Upper lobe of left lung (tissue), 6 donors: ENCODE measurements at regions not wholly inside any gene's neighbourhood (a gene's known extent, or its start where the extent isn't known, plus 50 kb on each side); places are given as distances from the start of the nearest gene placed in this dataset.

ENCODE experiments used
- ATAC-seq, 2 donors: fragments of 200-7000 bp; cut with Tn5 transposase; one replicate each; pipeline ENCODE4 v1.9.1; 2022; ENCODE audit warnings: mild to moderate bottlenecking in 2 of 2, moderate library complexity in 2 of 2; ENCODE audit not compliant: low FRiP score in 2 of 2
- DNase-seq, 2 donors: peaks; one replicate each; pipeline ENCODE4 v3.0.0-alpha.2; 2019 to 2020
- H3K27ac ChIP-seq, 4 donors: fragments of 200-600 bp; sonication (generic); one replicate each; pipeline ENCODE4 v1.5.1; 2016 to 2019
- H3K27me3 ChIP-seq, 4 donors: fragments of 200-600 bp; sonication (generic); one replicate each; pipeline ENCODE4 v1.5.1; 2017 to 2019
- H3K36me3 ChIP-seq, 4 donors: fragments of 200-600 bp; sonication (generic); one replicate each; pipeline ENCODE4 v1.5.1; 2016 to 2019
- H3K4me1 ChIP-seq, 4 donors: fragments of 200-600 bp; sonication (generic); one replicate each; pipeline ENCODE4 v1.5.1; 2018 to 2019
- H3K4me3 ChIP-seq, 4 donors: fragments of 200-600 bp; sonication (generic); one replicate each; pipeline ENCODE4 v1.5.1; 2017 to 2019; ENCODE audit warnings: mild to moderate bottlenecking in 2 of 4, moderate library complexity in 1 of 4
- H3K9me3 ChIP-seq, 4 donors: fragments of 200-600 bp; sonication (generic); one replicate each; pipeline ENCODE4 v1.5.1; 2018 to 2019
- CTCF ChIP-seq, 6 experiments: fragments of 450-650 bp in 4 of 6; fragments of 200-600 bp in 2 of 6; sonication (generic) in 2 of 6; IDR thresholded peaks; one replicate each; pipeline ENCODE4 v1.5.1; 2016 to 2019; ENCODE audit warnings: antibody characterized with exemption in 6 of 6
- EP300 ChIP-seq, 4 donors: sonication (generic); formaldehyde crosslinking; IDR thresholded peaks; one replicate each; pipeline ENCODE4 v1.5.1; 2017; ENCODE audit warnings: antibody characterized with exemption in 4 of 4, control low read depth in 2 of 4
- POLR2A ChIP-seq, 4 donors: fragments of 450-650 bp; IDR thresholded peaks; one replicate each; pipeline ENCODE4 v1.5.1; 2016 to 2017; ENCODE audit warnings: antibody characterized with exemption in 4 of 4, mild to moderate bottlenecking in 2 of 4
- POLR2AphosphoS5 ChIP-seq, 2 donors: sonication (generic); formaldehyde crosslinking; IDR thresholded peaks; one replicate each; pipeline ENCODE4 v1.5.1; 2017; ENCODE audit warnings: antibody characterized with exemption in 2 of 2
- WGBS, 2 donors: methylation state at CpG; one replicate each; pipeline ENCODE4 v1.1.5; 2017 to 2018; 5-methylcytosine and 5-hydroxymethylcytosine counted together
- donor health status: DM: no; HTN: no; CAD: no; lungs with moderate emphysema.
- donor health status: DM: no; HTN: yes; CAD: no; lungs with severe emphysema.

GRCh38 chr12:108401964-108402363 lies 62.9 kb upstream of the CMKLR1 start:
- peaks cover 0 to 8% (median 0%) of the 10 kb centered on the region in 4 donors for H3K9me3 ChIP-seq
- H3K36me3 ChIP-seq = no peaks in the 10 kb centered on the region
- ATAC-seq (no peak), DNase-seq (no peak)
- no peaks in the 10 kb centered on the region for H3K4me1 ChIP-seq
- TF ChIP-seq CTCF (IDR thresholded peaks at IDR 0.05) (no peak), EP300 (IDR thresholded peaks at IDR 0.05) (no peak), POLR2AphosphoS5 (IDR thresholded peaks at IDR 0.05) (no peak), POLR2A (IDR thresholded peaks at IDR 0.05) (no peak)
- WGBS, 2 donors = 29 to 61% methylated on average over 1 to 3 of the region's 3 CpGs
- no peaks in the 10 kb centered on the region for H3K27me3 ChIP-seq
- no peak overlapping the region for H3K4me3 ChIP-seq
- H3K27ac ChIP-seq = no peak overlapping the region

- peaks cover 0 to 2% (median 0%) of the 10 kb centered on the region in 4 donors for H3K9me3 ChIP-seq
- H3K27me3 ChIP-seq = no peaks in the 10 kb centered on the region
- no peaks in the 10 kb centered on the region for H3K36me3 ChIP-seq
- no peak overlapping the region for H3K27ac ChIP-seq
- ATAC-seq (no peak), DNase-seq (no peak)
- H3K4me1 ChIP-seq = no peaks in the 10 kb centered on the region
- 75 to 79% methylated on average over 3 of the region's 3 CpGs for WGBS, 2 donors
- no peak for TF ChIP-seq CTCF (IDR thresholded peaks at IDR 0.05)
- TF ChIP-seq EP300 (IDR thresholded peaks at IDR 0.05) = no peak
- no peak for TF ChIP-seq POLR2AphosphoS5 (IDR thresholded peaks at IDR 0.05)
- no peak for TF ChIP-seq POLR2A (IDR thresholded peaks at IDR 0.05)
- H3K4me3 ChIP-seq = no peak overlapping the region
Measured at GRCh38 chr12:108400900-108401480, 61.9 kb upstream of the CMKLR1 start.

- Histone ChIP-seq H3K4me1 (no peaks in the 10 kb centered on the region), H3K4me3 (no peak overlapping the region), H3K27ac (no peak overlapping the region), H3K36me3 (no peaks in the 10 kb centered on the region), H3K9me3 (no peaks in the 10 kb centered on the region), H3K27me3 (no peaks in the 10 kb centered on the region)
- WGBS, 2 donors = 82 to 86% methylated on average over 2 of the region's 2 CpGs
- ATAC-seq (no peak), DNase-seq (no peak)
- TF ChIP-seq POLR2AphosphoS5 (IDR thresholded peaks at IDR 0.05) = no peak
- TF ChIP-seq CTCF (IDR thresholded peaks at IDR 0.05) = no peak
- no peak for TF ChIP-seq POLR2A (IDR thresholded peaks at IDR 0.05)
- TF ChIP-seq EP300 (IDR thresholded peaks at IDR 0.05) = no peak
Measured at GRCh38 chr12:108400481-108400880, 61.4 kb upstream of the CMKLR1 start.

- Histone ChIP-seq H3K27ac (no peak overlapping the region), H3K4me1 (peaks cover 0 to under 1% (median 0%) of the 10 kb centered on the region in 4 donors), H3K36me3 (no peaks in the 10 kb centered on the region), H3K27me3 (no peaks in the 10 kb centered on the region), H3K4me3 (no peak overlapping the region), H3K9me3 (no peaks in the 10 kb centered on the region)
- 53 to 62% methylated on average over 2 to 3 of the region's 3 CpGs for WGBS, 2 donors
- TF ChIP-seq POLR2A (IDR thresholded peaks at IDR 0.05) = no peak
- TF ChIP-seq POLR2AphosphoS5 (IDR thresholded peaks at IDR 0.05) = no peak
- TF ChIP-seq CTCF (IDR thresholded peaks at IDR 0.05) = no peak
- TF ChIP-seq EP300 (IDR thresholded peaks at IDR 0.05) = no peak
- ATAC-seq (no peak), DNase-seq (no peak)
Measured at GRCh38 chr12:108400056-108400455, 60.9 kb upstream of the CMKLR1 start.

- Histone ChIP-seq H3K27me3 (no peaks in the 10 kb centered on the region), H3K4me3 (no peak overlapping the region), H3K9me3 (no peaks in the 10 kb centered on the region), H3K4me1 (peaks cover 0 to 5% (median under 1%) of the 10 kb centered on the region in 4 donors), H3K36me3 (no peaks in the 10 kb centered on the region), H3K27ac (no peak overlapping the region)
- TF ChIP-seq EP300 (IDR thresholded peaks at IDR 0.05) (no peak), CTCF (IDR thresholded peaks at IDR 0.05) (no peak), POLR2A (IDR thresholded peaks at IDR 0.05) (no peak), POLR2AphosphoS5 (IDR thresholded peaks at IDR 0.05) (no peak)
- ATAC-seq = no peak
- no peak for DNase-seq
- 46% methylated on average over 4 to 5 of the region's 5 CpGs for WGBS, 2 donors
Measured at GRCh38 chr12:108399514-108399913, 60.4 kb upstream of the CMKLR1 start.
